NCI-H524 treated with DMSO at 0.1 percent for 48 hours (cell line): ENCODE measurements at regions not wholly inside any gene's neighbourhood (a gene's known extent, or its start where the extent isn't known, plus 50 kb on each side); places are given as distances from the start of the nearest gene placed in this dataset.
"Not testable (repeated sequence)": the region's sequence is repeated elsewhere in the genome, so short reads cannot be mapped to it uniquely, and the experiment has no call there.

Experiments used
- DNase-seq: peaks from one replicate; lab custom pipeline; 2025; lab: John Stamatoyannopoulos, UW

DNA sequence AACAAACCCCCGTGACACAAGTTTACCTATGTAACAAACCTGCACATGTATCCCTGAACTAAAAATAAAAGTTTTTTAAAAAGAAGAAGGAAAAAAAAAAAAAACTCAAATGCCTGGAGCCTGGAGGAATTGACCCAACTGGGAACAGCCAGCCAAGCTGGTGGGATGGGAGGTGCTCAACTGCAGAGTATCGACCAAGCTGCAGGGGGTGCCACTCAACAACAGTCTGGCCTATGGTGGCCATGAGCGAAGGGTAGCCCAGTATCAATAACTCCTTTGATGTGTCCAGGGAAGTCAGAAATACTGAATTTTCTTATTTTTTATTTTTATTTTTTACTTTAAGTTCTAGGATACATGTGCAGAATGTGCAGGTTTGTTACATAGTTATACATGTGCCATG, 310.3 kb upstream of the DLGAP1 start:
- DNase-seq = no peak

- no peak for DNase-seq
These were observed 307.2 kb upstream of the DLGAP1 start for GRCh38 chr18:4762330-4762729.

- no peak for DNase-seq
These were observed 303.9 kb upstream of the DLGAP1 start for GRCh38 chr18:4758980-4759379.

GRCh38 chr18:4755848-4756247, 300.7 kb upstream of the DLGAP1 start:
- DNase-seq = no peak

DNA sequence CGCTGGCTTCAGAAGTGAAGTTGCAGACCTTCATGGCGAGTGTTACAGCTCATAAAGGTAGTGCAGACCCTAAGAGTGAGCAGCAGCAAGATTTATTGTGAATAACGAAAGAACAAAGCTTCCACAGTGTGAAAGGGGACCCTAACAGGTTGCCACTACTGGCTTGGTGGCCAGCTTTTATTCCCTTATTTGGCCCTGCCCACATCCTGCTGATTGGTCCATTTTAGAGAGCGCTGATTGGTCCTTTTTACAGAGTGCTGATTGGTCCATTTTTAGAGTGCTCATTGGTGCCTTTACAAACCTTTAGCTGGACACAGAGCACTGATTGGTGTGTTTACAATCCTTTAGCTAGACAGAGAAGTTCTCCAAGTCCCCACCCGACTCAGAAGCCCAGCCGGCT, 298.0 kb upstream of the DLGAP1 start:
- not testable (repeated sequence) for DNase-seq

DNA sequence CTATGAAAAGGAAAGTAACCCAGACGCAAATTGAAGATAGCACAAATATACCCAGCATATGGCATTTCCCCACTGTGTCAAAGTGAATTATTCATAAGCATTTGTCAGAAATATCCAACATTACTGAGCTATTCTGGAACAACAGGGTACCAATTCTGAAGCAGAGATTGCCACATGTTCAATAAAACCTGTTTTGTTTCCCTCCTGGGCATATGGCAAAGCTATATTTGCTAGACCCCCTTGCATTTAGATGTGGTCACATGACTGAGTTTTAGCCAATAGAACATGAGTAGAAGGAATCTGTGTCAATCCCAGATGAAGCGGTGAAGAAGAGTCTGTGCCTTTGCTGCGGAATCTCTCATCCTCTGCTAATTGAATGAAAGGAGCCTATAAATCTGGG, 296.4 kb upstream of the DLGAP1 start:
- no peak for DNase-seq

DNA sequence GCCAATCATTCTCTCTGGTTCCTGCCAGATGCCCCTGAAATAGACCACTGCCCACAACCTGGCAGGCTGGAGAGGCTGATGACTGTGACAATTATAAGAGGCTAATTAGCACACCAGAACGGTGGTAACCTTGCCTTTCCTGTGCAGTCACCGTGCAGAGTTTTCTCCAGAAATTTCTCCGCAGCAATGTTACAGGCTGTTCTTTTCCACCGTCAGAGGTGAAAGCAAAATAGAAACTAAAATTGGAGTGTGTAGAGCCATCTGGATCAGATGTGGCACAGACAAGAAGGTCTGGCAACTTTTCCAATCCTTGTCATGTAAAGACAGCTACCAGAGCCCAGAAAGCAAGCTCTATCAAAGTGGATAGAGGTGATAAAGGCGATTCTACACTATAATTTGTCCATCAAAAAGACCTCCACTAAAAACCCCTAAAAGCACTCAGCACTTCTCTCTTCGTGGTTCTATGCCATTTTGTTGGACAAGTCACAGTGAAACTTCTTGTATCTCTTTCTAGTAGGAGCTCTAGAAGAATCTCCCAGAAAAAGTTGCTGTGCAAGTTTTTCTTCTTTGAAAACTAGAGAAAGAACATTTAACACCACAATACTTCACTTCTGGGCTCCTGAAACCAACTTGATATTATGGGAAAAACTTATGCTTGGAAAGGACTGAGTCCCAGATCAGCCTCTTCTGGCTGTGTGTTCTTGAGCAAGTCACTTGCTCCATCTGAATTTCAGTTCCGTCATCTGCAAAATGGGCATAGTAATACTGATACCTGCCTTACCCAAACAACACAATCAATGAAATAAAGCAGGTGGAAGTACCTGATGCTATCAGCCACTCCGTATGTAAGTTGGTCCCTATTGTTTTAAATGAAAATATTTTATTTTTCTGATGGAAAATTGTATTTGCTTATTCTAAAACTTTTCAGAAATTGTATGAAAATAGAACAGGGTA, 295.6 kb upstream of the DLGAP1 start:
- DNase-seq = peak; percentile 15

DNA sequence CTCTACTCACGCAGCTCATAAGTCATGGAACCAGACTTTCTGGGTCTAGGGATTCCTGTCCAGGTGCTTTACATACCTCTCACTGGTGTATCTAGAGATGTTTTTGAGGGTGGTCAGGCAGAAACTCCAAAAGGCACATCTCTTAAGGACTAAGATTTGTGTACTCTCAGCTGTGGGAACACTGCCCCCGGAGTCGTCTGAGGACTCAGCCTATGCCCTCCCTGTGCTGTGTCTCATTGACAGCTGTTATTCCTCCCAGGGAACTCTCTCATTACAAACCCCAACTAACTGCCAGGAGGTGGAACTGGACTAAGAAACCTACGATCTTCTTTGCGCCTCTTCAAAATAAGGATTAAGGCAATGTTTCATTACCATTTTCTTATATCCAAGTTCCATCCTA, 293.9 kb upstream of the DLGAP1 start:
- DNase-seq = peak; percentile 18

DNA sequence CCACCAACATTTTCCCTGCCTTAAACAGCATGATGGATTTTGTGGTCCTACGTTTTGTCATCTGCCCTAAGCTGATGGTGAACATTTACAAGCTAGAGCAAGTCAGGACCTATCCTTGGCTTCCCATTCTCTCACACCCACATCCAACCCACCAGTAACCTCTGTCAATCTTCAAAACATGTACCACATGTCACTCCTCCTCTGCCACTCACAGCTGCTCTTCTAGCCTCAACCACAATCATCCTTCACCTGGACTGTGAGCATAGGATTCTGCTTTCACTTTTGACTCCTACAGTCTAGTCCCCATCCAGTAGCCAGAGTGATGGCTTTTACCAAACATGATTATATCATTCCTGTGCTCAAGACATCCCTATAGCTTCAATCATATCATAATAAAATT, 279.8 kb upstream of the DLGAP1 start:
- DNase-seq = no peak

GRCh38 chr18:4734021-4734420, 278.9 kb upstream of the DLGAP1 start:
- DNase-seq = no peak

DNA sequence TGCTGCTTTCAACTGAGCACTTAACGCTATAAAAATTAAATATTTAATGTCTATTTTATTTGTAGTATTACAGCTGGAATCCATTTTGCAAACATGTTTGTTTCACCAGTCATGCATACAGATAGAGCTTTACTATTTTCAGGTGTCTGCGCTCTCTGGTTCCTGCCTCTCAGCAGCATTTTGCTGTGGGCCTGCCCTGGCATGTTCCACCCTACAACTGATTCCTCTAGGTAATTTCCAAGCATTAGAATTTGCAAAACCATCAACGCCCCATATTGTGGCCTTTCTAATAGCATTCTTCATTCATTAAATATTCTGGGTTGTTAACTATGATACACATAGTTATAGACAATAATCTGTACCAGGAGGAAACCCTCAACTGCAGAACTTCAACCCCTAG, 266.4 kb upstream of the DLGAP1 start:
- no peak for DNase-seq

GRCh38 chr18:4720518-4720917, 265.4 kb upstream of the DLGAP1 start:
- DNase-seq = no peak

DNA sequence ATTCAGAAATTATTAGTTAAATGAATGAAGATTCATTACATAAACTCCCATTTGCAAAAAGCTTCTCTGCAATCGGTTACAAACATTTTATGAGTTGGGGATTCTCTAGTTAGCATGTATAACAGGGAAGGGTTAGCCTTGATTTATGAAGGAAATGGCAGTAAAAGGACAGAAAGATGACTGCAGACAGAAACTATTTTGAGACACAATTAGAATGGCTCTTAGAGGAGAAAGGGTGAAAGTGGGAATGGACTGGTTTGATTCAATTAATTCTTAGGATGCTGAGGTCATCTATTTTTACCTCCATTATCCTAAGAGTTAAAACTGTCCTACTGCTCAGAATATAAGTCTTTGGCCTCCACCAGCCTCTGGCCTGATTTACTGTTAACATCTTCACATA, 250.8 kb upstream of the DLGAP1 start:
- no peak for DNase-seq

DNA sequence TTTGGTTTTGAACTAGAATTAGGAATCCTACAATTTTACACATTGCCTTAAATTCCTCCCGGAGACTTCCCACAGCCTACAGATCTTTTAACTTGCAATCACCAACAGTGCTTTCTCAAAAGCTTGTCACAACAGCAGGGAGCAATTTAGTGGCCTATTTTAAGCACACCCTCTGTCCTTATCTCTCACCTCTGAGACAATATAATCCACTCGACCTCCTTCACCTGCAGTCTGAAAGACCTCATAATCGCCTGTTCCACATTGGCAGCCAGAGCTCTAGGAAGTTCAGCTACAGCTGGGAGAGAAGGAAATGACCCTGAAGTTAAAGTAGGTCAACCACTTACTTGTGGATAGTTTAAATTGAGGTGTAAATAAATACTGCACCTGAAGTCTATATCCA, 249.7 kb upstream of the DLGAP1 start:
- DNase-seq = no peak

GRCh38 chr18:4691836-4692235, 236.7 kb upstream of the DLGAP1 start:
- no peak for DNase-seq

DNA sequence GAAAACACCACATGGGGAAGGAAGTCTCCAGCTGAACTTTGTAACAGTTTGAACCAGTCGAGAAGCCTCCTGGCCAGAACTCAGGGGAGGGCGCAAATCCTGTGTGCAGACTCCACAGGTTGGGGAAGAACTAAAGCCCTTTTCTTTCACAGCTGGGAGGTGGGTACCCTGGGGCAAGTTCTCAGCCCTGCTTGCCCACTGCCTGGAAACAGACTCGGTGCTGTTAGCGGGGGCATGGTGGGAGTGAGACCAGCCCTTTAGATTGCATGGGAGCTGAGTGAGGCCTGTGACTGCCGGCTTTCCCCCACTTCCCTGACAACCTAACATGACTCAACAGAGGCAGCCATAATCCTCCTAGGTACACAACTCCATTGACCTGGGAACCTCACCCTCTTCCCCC, 223.6 kb upstream of the DLGAP1 start:
- DNase-seq = not testable (repeated sequence)

GRCh38 chr18:4677006-4677405, 221.9 kb upstream of the DLGAP1 start:
- no peak for DNase-seq

- DNase-seq = no peak
These were observed 217.1 kb upstream of the DLGAP1 start for GRCh38 chr18:4672162-4672561.

DNA sequence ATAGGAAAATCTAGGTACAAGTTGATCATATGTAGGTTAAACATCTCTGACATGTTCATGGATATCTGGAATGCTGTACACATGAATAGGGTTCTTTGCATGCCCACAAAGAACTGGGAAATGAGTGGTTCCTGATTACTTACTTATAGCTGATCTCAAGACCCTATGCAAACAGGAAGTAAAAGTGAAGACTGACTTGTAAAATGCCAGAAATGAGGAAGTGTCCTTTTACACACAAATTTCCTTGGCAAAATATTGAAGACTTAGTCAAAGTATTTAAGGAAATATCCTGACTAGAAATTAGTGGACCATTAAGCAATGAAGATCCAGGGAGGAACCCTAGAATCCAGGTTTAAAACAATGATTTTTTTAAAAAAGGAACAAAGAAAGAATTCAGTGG, 203.7 kb upstream of the DLGAP1 start:
- no peak for DNase-seq

DNA sequence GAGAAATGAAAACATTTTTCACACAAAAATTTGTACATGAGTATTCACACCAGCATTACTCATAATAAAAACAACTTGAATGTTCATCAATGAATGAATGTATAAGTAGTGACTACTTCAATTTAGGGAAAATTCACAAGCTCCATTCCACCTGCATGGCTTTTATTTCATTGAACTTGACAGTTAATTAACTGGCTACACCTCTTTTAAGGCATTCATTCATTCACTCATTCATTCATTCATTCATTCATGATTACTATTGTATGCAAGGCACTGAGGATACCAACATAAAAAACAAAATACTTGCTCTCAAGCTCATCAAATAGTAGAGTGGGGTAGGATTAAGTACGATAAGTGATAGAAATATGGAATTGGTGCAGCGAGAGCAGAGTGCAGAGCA, 198.3 kb upstream of the DLGAP1 start:
- no peak for DNase-seq

DNA sequence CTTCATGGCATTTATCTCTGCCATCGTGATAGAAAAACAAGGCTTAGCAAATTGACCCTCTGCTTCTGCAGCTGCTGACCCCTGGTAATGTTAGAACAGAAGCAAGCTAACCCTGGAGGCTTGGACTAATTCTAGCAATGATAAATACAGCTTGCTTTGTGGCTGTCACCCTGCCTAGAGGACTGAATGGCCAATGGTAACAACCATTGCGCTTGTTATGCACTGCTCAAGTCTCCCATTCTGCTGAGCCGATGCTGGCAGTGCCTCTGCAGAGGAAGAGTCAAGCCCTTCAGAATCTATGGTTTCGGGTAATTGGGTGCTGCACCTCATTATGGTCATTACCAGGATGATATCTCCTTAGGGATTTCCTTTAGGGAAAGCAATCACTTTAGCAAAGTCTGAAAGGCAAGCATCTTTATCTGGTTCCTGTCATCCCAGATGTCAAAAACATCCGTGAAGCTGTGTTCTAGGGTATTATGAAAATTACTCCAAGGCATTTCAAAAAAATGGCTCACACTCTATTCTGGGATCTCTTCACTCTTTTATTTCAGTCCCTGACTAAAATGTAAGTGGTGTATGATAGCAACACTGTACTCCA, 186.8 kb upstream of the DLGAP1 start:
- DNase-seq = no peak

GRCh38 chr18:4640349-4641012, 185.4 kb upstream of the DLGAP1 start:
- DNase-seq = no peak
